GM18909 (cell line): ENCODE measurements at regions not wholly inside any gene's neighbourhood (a gene's known extent, or its start where the extent isn't known, plus 50 kb on each side); places are given as distances from the start of the nearest gene placed in this dataset.

Experiments
- ATAC-seq: cut with Tn5 transposase; IDR thresholded peaks from one replicate; pipeline ENCODE4 v1.9.1; 2021; ENCODE audit warnings: mild to moderate bottlenecking; ENCODE audit not compliant: unreplicated experiment, poor library complexity

- ATAC-seq, result no peak
Observed at GRCh38 chr2:62374301-62375112, 131.5 kb downstream of the TMEM17 start.

GRCh38 chr2:62372824-62373223 is 133.2 kb downstream of the TMEM17 start:
- no peak for ATAC-seq

GRCh38 chr2:62370321-62371250 is 135.4 kb downstream of the TMEM17 start:
- no peak for ATAC-seq

- ATAC-seq, result no peak
Observed at GRCh38 chr2:62369541-62370202, 136.3 kb downstream of the TMEM17 start.

- no peak for ATAC-seq
Observed at GRCh38 chr2:62364791-62365528, 141.0 kb downstream of the TMEM17 start.

DNA sequence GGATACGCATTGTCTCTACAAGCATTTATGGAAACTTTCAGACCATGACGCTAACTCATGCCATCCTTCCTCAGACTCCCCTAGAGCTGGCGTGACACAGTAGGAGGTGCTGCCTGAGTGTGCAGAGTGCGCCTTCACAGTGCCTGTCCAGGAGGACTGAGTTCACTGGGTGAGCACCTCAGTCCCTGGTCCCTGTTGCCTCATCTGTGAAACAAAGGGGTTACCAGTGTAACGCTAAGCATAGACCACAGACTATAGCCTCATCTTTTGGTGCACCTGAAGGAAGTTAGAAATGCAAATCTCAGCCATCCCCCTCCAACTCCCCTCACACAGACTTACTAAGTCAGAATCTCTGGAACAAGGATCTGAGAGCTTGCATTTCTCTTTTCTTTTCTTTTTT is 142.8 kb downstream of the TMEM17 start:
- ATAC-seq, result peak; percentile 83

GRCh38 chr2:62362561-62362960 is 143.4 kb downstream of the TMEM17 start:
- ATAC-seq, result peak; percentile 41

DNA sequence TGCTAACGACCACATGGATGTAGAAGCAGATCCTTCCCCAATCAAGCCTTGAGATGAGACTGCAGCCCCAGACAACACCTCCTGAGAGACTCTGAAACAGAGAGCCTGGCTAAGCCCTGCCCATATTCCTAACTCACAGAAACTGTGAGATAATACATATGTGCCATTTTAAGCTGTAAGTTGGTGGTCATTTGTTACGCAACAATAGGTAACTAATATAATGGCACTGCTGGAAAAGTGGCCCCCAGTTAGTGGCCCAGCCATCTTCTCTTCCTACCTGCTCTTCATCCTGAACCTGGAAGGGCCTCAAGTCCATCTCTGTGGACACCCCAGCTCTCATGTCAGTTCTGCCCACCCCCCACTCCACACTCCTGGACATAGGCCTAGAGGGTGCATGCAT is 144.0 kb downstream of the TMEM17 start:
- ATAC-seq, result no peak

- ATAC-seq, result no peak
Observed at GRCh38 chr2:62354771-62355561, 151.0 kb downstream of the TMEM17 start.

- no peak for ATAC-seq
Observed at GRCh38 chr2:62352031-62352430, 154.0 kb downstream of the TMEM17 start.

DNA sequence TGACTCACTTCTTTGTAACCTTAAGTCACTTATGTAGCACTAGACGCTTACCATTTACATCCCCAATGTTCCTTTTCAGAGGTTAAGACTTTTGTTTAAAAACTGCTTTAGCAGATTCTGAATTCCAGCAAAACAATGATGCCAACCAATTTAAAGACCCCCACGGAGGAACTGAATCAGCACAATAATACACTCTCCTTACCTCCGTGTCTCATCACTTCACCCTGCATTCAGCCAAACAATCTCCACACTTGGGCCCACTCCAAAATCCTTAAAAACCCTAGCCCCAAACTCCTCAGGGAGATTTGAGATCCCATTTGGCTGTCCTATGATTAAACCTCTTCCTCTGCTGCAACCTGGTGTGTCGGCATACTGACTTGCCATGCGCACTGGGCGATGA is 153.9 kb downstream of the B3GNT2 start:
- ATAC-seq, result no peak

- ATAC-seq, result peak; percentile 40
Observed at GRCh38 chr2:62348700-62349099, 152.8 kb downstream of the B3GNT2 start.

- no peak for ATAC-seq
Observed at GRCh38 chr2:62347563-62348270, 151.8 kb downstream of the B3GNT2 start.

DNA sequence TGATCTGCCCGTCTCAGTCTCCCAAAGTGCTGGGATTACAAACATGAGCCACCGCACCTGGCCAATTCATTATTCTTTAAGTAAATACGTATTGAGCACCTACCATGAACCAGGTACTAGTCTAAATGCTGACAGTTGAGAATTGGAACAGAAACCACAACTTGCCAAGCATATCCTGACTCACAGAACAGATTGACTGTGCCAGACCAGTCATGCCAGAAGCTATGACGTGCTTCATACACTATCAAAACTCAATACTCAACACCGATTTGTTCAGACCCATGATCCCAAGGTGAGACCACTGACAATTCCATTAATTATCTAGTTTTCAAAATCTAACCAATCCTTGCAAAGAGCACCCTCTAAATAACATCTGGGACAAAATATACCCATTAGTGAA is 148.6 kb downstream of the B3GNT2 start:
- ATAC-seq, result peak; percentile 82

DNA sequence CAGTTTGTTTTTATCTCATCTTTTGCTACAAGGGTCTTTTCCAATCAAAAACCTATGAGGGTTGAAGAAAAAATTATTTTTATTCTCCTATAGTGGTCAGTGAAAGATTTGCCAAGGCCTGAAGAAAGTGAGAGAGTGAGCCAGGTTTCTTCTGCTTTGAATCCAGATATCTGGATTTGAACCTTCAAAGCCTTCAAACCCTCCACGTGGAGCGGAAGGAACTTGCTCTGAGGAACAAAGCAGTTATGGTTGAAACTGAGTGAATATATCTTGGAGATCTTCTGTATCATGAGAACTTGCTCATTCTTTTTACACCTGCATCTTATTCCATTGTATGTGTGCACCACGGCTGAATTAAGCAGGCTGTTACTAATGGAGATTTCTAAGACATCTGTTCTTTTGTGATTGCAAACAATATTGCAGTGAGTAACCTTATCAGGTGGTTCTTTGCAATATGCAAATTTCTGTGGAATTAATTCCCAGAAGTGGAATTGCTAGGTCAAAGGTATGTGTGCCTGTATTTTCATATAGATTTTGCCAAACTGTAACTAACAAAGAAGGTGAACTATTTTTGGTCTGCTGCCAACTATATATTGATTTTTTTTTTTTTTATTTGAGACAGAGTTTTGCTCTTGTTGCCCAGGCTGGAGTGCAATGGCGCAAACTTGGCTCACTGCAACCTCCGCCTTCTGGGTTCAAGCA is 147.9 kb downstream of the B3GNT2 start:
- no peak for ATAC-seq

GRCh38 chr2:62343206-62343605 is 147.3 kb downstream of the B3GNT2 start:
- no peak for ATAC-seq

DNA sequence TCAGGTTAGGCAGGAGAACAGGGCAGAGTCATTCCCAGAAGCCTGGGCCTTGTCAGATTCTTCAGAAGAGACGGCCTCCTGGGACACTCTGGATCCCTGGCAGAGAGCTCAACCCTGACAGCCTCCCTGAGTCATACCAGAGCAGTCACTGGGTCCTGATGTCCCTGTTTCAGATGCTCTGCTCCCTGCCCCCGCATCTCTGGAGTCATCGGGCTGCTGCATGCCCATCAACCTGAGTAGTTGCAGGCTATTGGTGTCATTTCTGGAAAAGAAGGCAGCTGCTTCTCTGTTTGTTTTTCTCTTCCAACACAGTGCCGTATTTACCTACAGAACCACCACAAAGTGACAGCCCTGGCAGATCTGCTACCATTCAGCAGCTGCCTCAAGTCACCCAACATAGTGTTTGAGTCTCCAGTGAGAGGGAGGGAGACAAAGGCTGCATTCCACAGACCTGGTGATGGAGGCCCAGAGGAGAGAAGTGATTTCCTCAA is 145.1 kb downstream of the B3GNT2 start:
- peak; percentile 47 for ATAC-seq

DNA sequence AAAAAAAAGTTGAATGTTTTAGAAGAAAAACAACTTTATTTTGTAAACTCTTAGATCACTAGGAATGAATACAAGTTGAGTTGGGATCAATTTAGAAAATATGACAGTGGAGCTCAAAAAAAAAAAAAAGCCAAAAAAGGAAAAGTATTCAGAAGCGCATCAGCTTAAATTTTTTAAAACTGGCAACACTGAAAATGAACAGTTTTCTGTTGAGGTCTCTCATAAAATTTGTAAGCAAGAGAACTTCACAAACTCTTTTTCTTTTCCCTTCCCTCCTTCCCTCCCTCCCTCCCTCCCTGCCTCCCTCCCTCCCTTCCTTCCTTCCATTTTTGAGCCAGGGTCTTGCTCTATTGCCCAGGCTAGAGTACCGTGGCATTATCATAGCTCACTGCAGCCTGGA is 143.9 kb downstream of the B3GNT2 start:
- ATAC-seq, result no peak
